Transverse colon (tissue), 1 donor: ENCODE measurements at regions not wholly inside any gene's neighbourhood (a gene's known extent, or its start where the extent isn't known, plus 50 kb on each side); places are given as distances from the start of the nearest gene placed in this dataset.

Experiments
- EP300 ChIP-seq: sonication (generic); formaldehyde crosslinking; IDR thresholded peaks from one replicate; pipeline ENCODE4 v1.6.1; 2017; ENCODE audit warnings: antibody characterized with exemption, low read depth
- POLR2A ChIP-seq: fragments of 450-650 bp; IDR thresholded peaks from one replicate; pipeline ENCODE4 v1.6.1; 2016; ENCODE audit warnings: antibody characterized with exemption, mild to moderate bottlenecking, moderate library complexity

GRCh38 chr7:130881799-130882141 is 147.8 kb upstream of the KLF14 start:
- no peak for TF ChIP-seq POLR2A
- TF ChIP-seq EP300 = no peak
